ENCODE measurements at regions not wholly inside any gene's neighbourhood (a gene's known extent, or its start where the extent isn't known, plus 50 kb on each side); places are given as distances from the start of the nearest gene placed in this dataset.

GRCh38 chr4:161291222-161291621, 872.6 kb downstream of the FSTL5 start:
- TF ChIP-seq CTCF (IDR thresholded peaks at IDR 0.05) (no peak), POLR2A (IDR thresholded peaks at IDR 0.05) (no peak), POLR2AphosphoS5 (IDR thresholded peaks at IDR 0.05) (no peak)
